OCI-LY3 (cell line): ENCODE measurements at regions not wholly inside any gene's neighbourhood (a gene's known extent, or its start where the extent isn't known, plus 50 kb on each side); places are given as distances from the start of the nearest gene placed in this dataset.

Experiments
- H2AFZ ChIP-seq: fragments of 200-600, 300-600 bp; shearing (Covaris generic); 2 replicates; pipeline ENCODE4 v1.6.0; 2014; ENCODE audit warnings: antibody characterized with exemption, low read depth, low read length
- H3K27ac ChIP-seq: fragments of 200-600, 300-600 bp; sonication (generic); 2 replicates; pipeline ENCODE4 v1.5.1; 2014; ENCODE audit warnings: mild to moderate bottlenecking, low read length, moderate library complexity, mixed read lengths
- H3K27me3 ChIP-seq: fragments of 200-600, 300-600 bp; sonication (generic); 2 replicates; pipeline ENCODE4 v1.6.1; 2014; ENCODE audit warnings: low read depth, low read length, mixed read lengths
- H3K36me3 ChIP-seq: fragments of 200-600, 300-600 bp; sonication (generic); replicated peaks from 2 replicates; pipeline ENCODE3; 2014; ENCODE audit warnings: low read depth, low read length, mixed read lengths
- H3K4me1 ChIP-seq: fragments of 300-600, 200-600 bp; sonication (generic); 2 replicates; pipeline ENCODE4 v1.6.1; 2014; ENCODE audit warnings: low read length, mixed read lengths
- H3K4me2 ChIP-seq: fragments of 200-600, 300-600 bp; sonication (generic); 2 replicates; pipeline ENCODE4 v1.6.1; 2014; ENCODE audit warnings: low read length, mixed read lengths
- H3K4me3 ChIP-seq: fragments of 300-600, 200-600 bp; sonication (generic); 2 replicates; pipeline ENCODE4 v1.5.1; 2014; ENCODE audit warnings: antibody characterized with exemption, mild to moderate bottlenecking, low read length, moderate library complexity
- H3K79me2 ChIP-seq: fragments of 300-600, 200-600 bp; shearing (Covaris generic); 2 replicates; pipeline ENCODE4 v1.6.1; 2014; ENCODE audit warnings: mild to moderate bottlenecking, low read length, mixed read lengths
- H3K9ac ChIP-seq: fragments of 300-600, 200-600 bp; shearing (Covaris generic); 2 replicates; pipeline ENCODE4 v1.6.0; 2014; ENCODE audit warnings: mild to moderate bottlenecking, low read length, moderate library complexity
- H3K9me3 ChIP-seq: fragments of 200-600, 300-600 bp; shearing (Covaris generic); 2 replicates; pipeline ENCODE4 v1.6.1; 2014; ENCODE audit warnings: low read length, mixed read lengths; ENCODE audit not compliant: insufficient read depth
- H4K20me1 ChIP-seq: fragments of 200-600, 300-600 bp; sonication (generic); 2 replicates; pipeline ENCODE4 v1.6.1; 2016; ENCODE audit warnings: low read length, mixed read lengths; ENCODE audit not compliant: insufficient read depth
- EZH2phosphoT487 ChIP-seq: fragments of 200-600 bp; shearing (Covaris generic); IDR thresholded peaks from 2 replicates; pipeline ENCODE4 v1.6.1; 2018; ENCODE audit warnings: antibody characterized with exemption, mixed run types, low read depth
- TF ChIP-seq, protein P1 (sequence below): fragments of 200-600, 300-600 bp; sonication (generic); IDR thresholded peaks from 2 replicates; pipeline ENCODE4 v1.5.1; 2014; ENCODE audit warnings: antibody characterized with exemption, low read length, low read depth

GRCh38 chr14:104363891-104364760 is 215.4 kb upstream of the C14orf180 start:
- H3K27me3 ChIP-seq, result no peaks in the 10 kb centered on the region
- H3K79me2 ChIP-seq, result no peaks in the 10 kb centered on the region
- no peaks in the 10 kb centered on the region for H4K20me1 ChIP-seq
- no peaks in the 10 kb centered on the region for H3K4me1 ChIP-seq
- TF ChIP-seq, protein P1, sequence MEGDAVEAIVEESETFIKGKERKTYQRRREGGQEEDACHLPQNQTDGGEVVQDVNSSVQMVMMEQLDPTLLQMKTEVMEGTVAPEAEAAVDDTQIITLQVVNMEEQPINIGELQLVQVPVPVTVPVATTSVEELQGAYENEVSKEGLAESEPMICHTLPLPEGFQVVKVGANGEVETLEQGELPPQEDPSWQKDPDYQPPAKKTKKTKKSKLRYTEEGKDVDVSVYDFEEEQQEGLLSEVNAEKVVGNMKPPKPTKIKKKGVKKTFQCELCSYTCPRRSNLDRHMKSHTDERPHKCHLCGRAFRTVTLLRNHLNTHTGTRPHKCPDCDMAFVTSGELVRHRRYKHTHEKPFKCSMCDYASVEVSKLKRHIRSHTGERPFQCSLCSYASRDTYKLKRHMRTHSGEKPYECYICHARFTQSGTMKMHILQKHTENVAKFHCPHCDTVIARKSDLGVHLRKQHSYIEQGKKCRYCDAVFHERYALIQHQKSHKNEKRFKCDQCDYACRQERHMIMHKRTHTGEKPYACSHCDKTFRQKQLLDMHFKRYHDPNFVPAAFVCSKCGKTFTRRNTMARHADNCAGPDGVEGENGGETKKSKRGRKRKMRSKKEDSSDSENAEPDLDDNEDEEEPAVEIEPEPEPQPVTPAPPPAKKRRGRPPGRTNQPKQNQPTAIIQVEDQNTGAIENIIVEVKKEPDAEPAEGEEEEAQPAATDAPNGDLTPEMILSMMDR, result no peak
- TF ChIP-seq EZH2phosphoT487, result no peak
- no peak overlapping the region for H2AFZ ChIP-seq
- no peak overlapping the region for H3K4me3 ChIP-seq
- no peaks in the 10 kb centered on the region for H3K36me3 ChIP-seq
- no peak overlapping the region for H3K27ac ChIP-seq
- H3K4me2 ChIP-seq, result no peak overlapping the region
- no peaks in the 10 kb centered on the region for H3K9me3 ChIP-seq
- no peak overlapping the region for H3K9ac ChIP-seq

DNA sequence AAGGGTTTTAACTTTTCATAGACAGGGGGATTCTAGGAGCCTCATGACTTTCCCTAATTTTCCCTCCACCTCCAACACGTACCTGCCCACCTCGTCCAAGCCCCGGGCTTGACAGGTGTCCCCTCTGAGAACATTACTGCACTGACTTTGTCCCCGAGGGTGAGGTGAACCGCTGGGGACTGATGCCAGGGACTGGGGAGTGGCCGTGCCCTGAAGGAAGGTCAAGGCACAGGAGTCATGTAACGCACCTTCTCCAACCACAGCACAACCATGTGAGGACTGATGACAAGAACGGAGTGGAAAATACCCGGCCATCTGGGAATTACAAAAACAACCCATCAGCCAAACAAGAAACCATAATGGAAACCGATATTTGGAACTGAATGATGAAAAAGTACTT is 214.7 kb upstream of the C14orf180 start:
- no peak for TF ChIP-seq EZH2phosphoT487
- TF ChIP-seq, protein P1, result no peak
- Histone ChIP-seq H3K9me3 (no peaks in the 10 kb centered on the region), H3K36me3 (no peaks in the 10 kb centered on the region), H3K4me2 (no peak overlapping the region), H3K4me3 (no peak overlapping the region), H2AFZ (no peak overlapping the region), H3K27me3 (no peaks in the 10 kb centered on the region), H3K27ac (no peak overlapping the region), H3K9ac (no peak overlapping the region), H3K4me1 (no peaks in the 10 kb centered on the region), H4K20me1 (no peaks in the 10 kb centered on the region), H3K79me2 (no peaks in the 10 kb centered on the region)

GRCh38 chr14:104366931-104367865 is 212.4 kb upstream of the C14orf180 start:
- no peaks in the 10 kb centered on the region for H4K20me1 ChIP-seq
- TF ChIP-seq EZH2phosphoT487, result no peak
- TF ChIP-seq, protein P1, result no peak
- H3K79me2 ChIP-seq, result no peaks in the 10 kb centered on the region
- no peaks in the 10 kb centered on the region for H3K27me3 ChIP-seq
- H3K4me1 ChIP-seq, result no peaks in the 10 kb centered on the region
- H2AFZ ChIP-seq, result no peak overlapping the region
- H3K4me2 ChIP-seq, result no peak overlapping the region
- no peaks in the 10 kb centered on the region for H3K36me3 ChIP-seq
- H3K9me3 ChIP-seq, result no peaks in the 10 kb centered on the region
- no peak overlapping the region for H3K27ac ChIP-seq
- no peak overlapping the region for H3K4me3 ChIP-seq
- no peak overlapping the region for H3K9ac ChIP-seq
